Neural cell (in vitro differentiated cells): ENCODE measurements at regions not wholly inside any gene's neighbourhood (a gene's known extent, or its start where the extent isn't known, plus 50 kb on each side); places are given as distances from the start of the nearest gene placed in this dataset.

ENCODE experiments used
- H2AFZ ChIP-seq: fragments of 200-600, 300-800 bp; sonication (generic), shearing (Covaris generic); 2 replicates; pipeline ENCODE4 v1.6.0; 2014; ENCODE audit warnings: low read depth, mild to moderate bottlenecking, antibody characterized with exemption, low read length, moderate library complexity
- H3F3A ChIP-seq: fragments of 200-600 bp; shearing (Covaris generic); 2 replicates; pipeline ENCODE4 v1.6.1; 2016; ENCODE audit warnings: mild to moderate bottlenecking, moderate library complexity, mixed read lengths, antibody characterized with exemption, low read length; ENCODE audit not compliant: insufficient read depth, poor library complexity, severe bottlenecking
- H3K27ac ChIP-seq: fragments of 200-600, 300-800 bp; sonication (generic), shearing (Covaris generic); 2 replicates; pipeline ENCODE4 v1.5.1; 2014; ENCODE audit warnings: mild to moderate bottlenecking, low read length, moderate library complexity
- H3K27me3 ChIP-seq: fragments of 300-800, 200-600 bp; sonication (generic), shearing (Covaris generic); 2 replicates; pipeline ENCODE4 v1.6.0; 2014; ENCODE audit warnings: mild to moderate bottlenecking, low read depth, low read length, moderate library complexity; ENCODE audit not compliant: insufficient read depth
- H3K36me3 ChIP-seq: fragments of 300-800, 200-600 bp; sonication (generic), shearing (Covaris generic); 2 replicates; pipeline ENCODE4 v1.5.1; 2014; ENCODE audit warnings: mild to moderate bottlenecking, antibody characterized with exemption, low read length, moderate library complexity; ENCODE audit not compliant: insufficient read depth
- H3K4me2 ChIP-seq: fragments of 300-800, 200-600 bp; sonication (generic), shearing (Covaris generic); 2 replicates; pipeline ENCODE4 v1.6.0; 2014; ENCODE audit warnings: mild to moderate bottlenecking, low read length
- H3K4me3 ChIP-seq: fragments of 300-800, 200-600 bp; sonication (generic), shearing (Covaris generic); 2 replicates; pipeline ENCODE4 v1.5.1; 2014; ENCODE audit warnings: mild to moderate bottlenecking, low read length, moderate library complexity
- H3K79me2 ChIP-seq: fragments of 200-600 bp; shearing (Covaris generic); replicated peaks from 2 replicates; pipeline ENCODE4 v1.6.0; 2014; ENCODE audit warnings: mild to moderate bottlenecking, low read length, moderate library complexity; ENCODE audit not compliant: insufficient read depth
- H3K9ac ChIP-seq: fragments of 300-800, 200-600 bp; sonication (generic), shearing (Covaris generic); 2 replicates; pipeline ENCODE4 v1.6.1; 2016; ENCODE audit warnings: mild to moderate bottlenecking, low read length, mixed read lengths
- H3K9me2 ChIP-seq: fragments of 200-600 bp; shearing (Covaris generic); 2 replicates; pipeline ENCODE4 v1.6.1; 2016; ENCODE audit warnings: mild to moderate bottlenecking, low read length, mixed read lengths; ENCODE audit not compliant: insufficient read depth
- H3K9me3 ChIP-seq: fragments of 200-600, 300-800 bp; sonication (generic), shearing (Covaris generic); 2 replicates; pipeline ENCODE4 v1.6.1; 2016; ENCODE audit warnings: mild to moderate bottlenecking, mixed run types, low read length, moderate library complexity, mixed read lengths
- H4K20me1 ChIP-seq: fragments of 200-600 bp; shearing (Covaris generic); 2 replicates; pipeline ENCODE4 v1.6.1; 2016; ENCODE audit warnings: mild to moderate bottlenecking, mixed run types; ENCODE audit not compliant: insufficient read depth
- EP300 ChIP-seq: fragments of 450-650 bp; conservative IDR thresholded peaks from 2 replicates; pipeline ENCODE4 v1.6.1; 2014; ENCODE audit warnings: antibody characterized with exemption, mild to moderate bottlenecking, moderate library complexity; ENCODE audit not compliant: poor library complexity, severe bottlenecking
- EZH2 ChIP-seq: fragments of 200-600, 300-800 bp; shearing (Covaris generic), sonication (generic); IDR thresholded peaks from 2 replicates; pipeline ENCODE4 v1.6.1; 2014; ENCODE audit warnings: antibody characterized with exemption, low read length, borderline replicate concordance, mild to moderate bottlenecking; ENCODE audit not compliant: insufficient read depth, poor library complexity, severe bottlenecking
- MXI1 ChIP-seq: fragments of 450-650 bp; conservative IDR thresholded peaks from 2 replicates; pipeline ENCODE4 v1.6.1; 2014; ENCODE audit warnings: antibody characterized with exemption, mild to moderate bottlenecking; ENCODE audit not compliant: poor library complexity, severe bottlenecking
- POLR2AphosphoS5 ChIP-seq: IDR thresholded peaks from 2 replicates; pipeline ENCODE4 v1.6.1; 2012
- RAD21 ChIP-seq: fragments of 450-650 bp; conservative IDR thresholded peaks from 2 replicates; pipeline ENCODE4 v1.6.1; 2014; ENCODE audit warnings: antibody characterized with exemption, mild to moderate bottlenecking, moderate library complexity
- SMC3 ChIP-seq: fragments of 450-650 bp; conservative IDR thresholded peaks from 2 replicates; pipeline ENCODE4 v1.6.1; 2014; ENCODE audit warnings: antibody characterized with exemption, mild to moderate bottlenecking, moderate library complexity; ENCODE audit not compliant: poor library complexity
- TAF1 ChIP-seq: IDR thresholded peaks from 2 replicates; pipeline ENCODE4 v1.6.1; 2012; ENCODE audit warnings: low read depth
- TF ChIP-seq, protein P1 (sequence below): IDR thresholded peaks from 2 replicates; pipeline ENCODE4 v1.6.1; 2012; ENCODE audit warnings: borderline replicate concordance
- TF ChIP-seq, protein P2 (sequence below): fragments of 450-650 bp; IDR thresholded peaks from 2 replicates; pipeline ENCODE4 v1.5.1; 2014; ENCODE audit warnings: antibody characterized with exemption, mild to moderate bottlenecking, moderate library complexity; ENCODE audit not compliant: poor library complexity, severe bottlenecking

DNA sequence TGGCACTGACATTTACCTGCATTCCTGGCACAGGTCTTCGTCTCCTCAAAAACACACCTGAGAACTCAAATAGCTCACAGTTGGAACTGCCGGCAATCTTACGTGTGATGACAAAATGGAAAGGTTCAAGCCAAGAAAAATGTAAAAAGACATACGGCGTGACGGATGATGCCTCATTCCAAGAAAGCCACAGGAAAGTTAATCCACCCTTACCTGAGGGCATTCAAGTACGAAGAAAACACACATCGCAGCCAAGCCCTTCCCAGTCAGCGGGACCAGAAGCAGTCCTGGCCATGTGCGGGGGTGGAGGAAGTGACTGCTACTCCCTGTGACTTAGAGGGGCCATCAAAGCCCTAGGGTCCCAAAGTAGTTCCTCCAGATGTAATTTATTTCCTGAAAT, 986.3 kb upstream of the CELF4 start:
- H3K4me3 ChIP-seq = no peak overlapping the region
- H3K27ac ChIP-seq = no peak overlapping the region
- H3K4me2 ChIP-seq = no peak overlapping the region
- no peak overlapping the region for H2AFZ ChIP-seq
- H3K36me3 ChIP-seq = no peaks in the 10 kb centered on the region
- no peaks in the 10 kb centered on the region for H4K20me1 ChIP-seq
- no peaks in the 10 kb centered on the region for H3K27me3 ChIP-seq
- H3K9me3 ChIP-seq = no peaks in the 10 kb centered on the region
- H3K9ac ChIP-seq = no peak overlapping the region
- TF ChIP-seq EP300 (no peak), POLR2AphosphoS5 (no peak), TAF1 (no peak), SMC3 (no peak), MXI1 (no peak)
- TF ChIP-seq, protein P1, sequence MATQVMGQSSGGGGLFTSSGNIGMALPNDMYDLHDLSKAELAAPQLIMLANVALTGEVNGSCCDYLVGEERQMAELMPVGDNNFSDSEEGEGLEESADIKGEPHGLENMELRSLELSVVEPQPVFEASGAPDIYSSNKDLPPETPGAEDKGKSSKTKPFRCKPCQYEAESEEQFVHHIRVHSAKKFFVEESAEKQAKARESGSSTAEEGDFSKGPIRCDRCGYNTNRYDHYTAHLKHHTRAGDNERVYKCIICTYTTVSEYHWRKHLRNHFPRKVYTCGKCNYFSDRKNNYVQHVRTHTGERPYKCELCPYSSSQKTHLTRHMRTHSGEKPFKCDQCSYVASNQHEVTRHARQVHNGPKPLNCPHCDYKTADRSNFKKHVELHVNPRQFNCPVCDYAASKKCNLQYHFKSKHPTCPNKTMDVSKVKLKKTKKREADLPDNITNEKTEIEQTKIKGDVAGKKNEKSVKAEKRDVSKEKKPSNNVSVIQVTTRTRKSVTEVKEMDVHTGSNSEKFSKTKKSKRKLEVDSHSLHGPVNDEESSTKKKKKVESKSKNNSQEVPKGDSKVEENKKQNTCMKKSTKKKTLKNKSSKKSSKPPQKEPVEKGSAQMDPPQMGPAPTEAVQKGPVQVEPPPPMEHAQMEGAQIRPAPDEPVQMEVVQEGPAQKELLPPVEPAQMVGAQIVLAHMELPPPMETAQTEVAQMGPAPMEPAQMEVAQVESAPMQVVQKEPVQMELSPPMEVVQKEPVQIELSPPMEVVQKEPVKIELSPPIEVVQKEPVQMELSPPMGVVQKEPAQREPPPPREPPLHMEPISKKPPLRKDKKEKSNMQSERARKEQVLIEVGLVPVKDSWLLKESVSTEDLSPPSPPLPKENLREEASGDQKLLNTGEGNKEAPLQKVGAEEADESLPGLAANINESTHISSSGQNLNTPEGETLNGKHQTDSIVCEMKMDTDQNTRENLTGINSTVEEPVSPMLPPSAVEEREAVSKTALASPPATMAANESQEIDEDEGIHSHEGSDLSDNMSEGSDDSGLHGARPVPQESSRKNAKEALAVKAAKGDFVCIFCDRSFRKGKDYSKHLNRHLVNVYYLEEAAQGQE = no peak
- H3K9me2 ChIP-seq = no peaks in the 10 kb centered on the region
- no peaks in the 10 kb centered on the region for H3F3A ChIP-seq
- no peaks in the 10 kb centered on the region for H3K79me2 ChIP-seq

DNA sequence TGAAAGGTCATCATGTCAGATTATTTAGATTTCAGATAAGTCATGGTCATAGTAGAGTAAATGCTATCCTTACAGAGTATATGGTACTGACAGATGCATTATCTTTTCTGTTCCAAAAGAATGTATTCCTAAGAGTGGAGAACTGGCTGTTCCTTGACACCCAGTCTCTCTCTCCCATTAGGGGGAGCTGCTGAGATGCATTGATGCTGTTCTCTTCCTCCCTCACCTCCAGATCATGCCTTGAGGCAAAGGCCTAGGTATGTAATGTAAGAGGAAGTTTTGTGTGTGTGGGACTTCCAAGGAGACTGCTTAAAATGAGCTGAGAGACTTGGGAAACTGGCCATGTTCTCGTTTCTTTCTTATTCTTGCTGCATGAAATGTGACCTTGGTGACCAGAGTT, 979.5 kb upstream of the CELF4 start:
- Histone ChIP-seq H3K27ac (no peak overlapping the region), H3K9ac (no peak overlapping the region), H3K4me3 (no peak overlapping the region), H3K27me3 (no peaks in the 10 kb centered on the region), H2AFZ (no peak overlapping the region), H3K36me3 (no peaks in the 10 kb centered on the region), H3K9me3 (no peaks in the 10 kb centered on the region), H3K4me2 (no peak overlapping the region), H3K79me2 (no peaks in the 10 kb centered on the region), H3K9me2 (no peaks in the 10 kb centered on the region), H4K20me1 (no peaks in the 10 kb centered on the region), H3F3A (no peaks in the 10 kb centered on the region)
- TF ChIP-seq, protein P2, sequence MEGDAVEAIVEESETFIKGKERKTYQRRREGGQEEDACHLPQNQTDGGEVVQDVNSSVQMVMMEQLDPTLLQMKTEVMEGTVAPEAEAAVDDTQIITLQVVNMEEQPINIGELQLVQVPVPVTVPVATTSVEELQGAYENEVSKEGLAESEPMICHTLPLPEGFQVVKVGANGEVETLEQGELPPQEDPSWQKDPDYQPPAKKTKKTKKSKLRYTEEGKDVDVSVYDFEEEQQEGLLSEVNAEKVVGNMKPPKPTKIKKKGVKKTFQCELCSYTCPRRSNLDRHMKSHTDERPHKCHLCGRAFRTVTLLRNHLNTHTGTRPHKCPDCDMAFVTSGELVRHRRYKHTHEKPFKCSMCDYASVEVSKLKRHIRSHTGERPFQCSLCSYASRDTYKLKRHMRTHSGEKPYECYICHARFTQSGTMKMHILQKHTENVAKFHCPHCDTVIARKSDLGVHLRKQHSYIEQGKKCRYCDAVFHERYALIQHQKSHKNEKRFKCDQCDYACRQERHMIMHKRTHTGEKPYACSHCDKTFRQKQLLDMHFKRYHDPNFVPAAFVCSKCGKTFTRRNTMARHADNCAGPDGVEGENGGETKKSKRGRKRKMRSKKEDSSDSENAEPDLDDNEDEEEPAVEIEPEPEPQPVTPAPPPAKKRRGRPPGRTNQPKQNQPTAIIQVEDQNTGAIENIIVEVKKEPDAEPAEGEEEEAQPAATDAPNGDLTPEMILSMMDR = no peak
- TF ChIP-seq POLR2AphosphoS5 = no peak
- TF ChIP-seq RAD21 = no peak
- TF ChIP-seq TAF1 = no peak
- no peak for TF ChIP-seq EP300
- TF ChIP-seq MXI1 = no peak
- no peak for TF ChIP-seq EZH2
- TF ChIP-seq, protein P1 = no peak
- no peak for TF ChIP-seq SMC3
